ENCODE measurements at regions not wholly inside any gene's neighbourhood (a gene's known extent, or its start where the extent isn't known, plus 50 kb on each side); places are given as distances from the start of the nearest gene placed in this dataset.

DNA sequence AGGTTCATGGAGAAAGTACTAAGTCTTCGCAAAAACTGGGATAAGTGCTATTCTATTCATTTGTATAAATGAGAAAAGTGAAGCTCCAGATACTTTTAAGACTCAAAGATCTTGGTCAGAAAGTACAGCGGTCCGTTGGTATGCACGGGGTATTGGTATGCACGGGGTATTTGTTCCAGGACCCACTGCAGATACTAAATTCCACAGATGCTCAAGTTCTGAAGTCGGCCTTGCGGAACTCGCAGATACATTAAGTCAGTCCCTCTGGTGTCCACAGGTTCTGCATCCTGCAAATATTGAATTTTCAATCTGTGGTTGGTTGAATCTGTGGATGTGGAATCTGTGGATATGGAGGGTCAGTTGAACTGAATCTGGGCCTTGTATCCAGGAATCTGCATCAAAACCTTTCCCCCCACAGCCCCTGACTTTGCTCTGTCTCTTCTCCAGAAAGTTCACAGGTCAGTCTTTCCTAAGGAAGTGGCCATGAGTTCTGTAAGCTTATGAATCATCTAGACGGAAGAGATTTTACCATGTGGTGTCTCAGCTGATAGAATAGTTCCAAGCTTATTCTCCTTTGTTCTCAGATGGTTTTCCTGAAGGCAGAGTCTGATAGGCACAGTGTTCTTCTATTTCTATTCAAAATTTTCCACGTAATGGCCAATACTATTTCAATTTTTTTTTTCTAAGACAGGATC lies 274.7 kb downstream of the NEDD1 start:
- TF ChIP-seq, protein P1, sequence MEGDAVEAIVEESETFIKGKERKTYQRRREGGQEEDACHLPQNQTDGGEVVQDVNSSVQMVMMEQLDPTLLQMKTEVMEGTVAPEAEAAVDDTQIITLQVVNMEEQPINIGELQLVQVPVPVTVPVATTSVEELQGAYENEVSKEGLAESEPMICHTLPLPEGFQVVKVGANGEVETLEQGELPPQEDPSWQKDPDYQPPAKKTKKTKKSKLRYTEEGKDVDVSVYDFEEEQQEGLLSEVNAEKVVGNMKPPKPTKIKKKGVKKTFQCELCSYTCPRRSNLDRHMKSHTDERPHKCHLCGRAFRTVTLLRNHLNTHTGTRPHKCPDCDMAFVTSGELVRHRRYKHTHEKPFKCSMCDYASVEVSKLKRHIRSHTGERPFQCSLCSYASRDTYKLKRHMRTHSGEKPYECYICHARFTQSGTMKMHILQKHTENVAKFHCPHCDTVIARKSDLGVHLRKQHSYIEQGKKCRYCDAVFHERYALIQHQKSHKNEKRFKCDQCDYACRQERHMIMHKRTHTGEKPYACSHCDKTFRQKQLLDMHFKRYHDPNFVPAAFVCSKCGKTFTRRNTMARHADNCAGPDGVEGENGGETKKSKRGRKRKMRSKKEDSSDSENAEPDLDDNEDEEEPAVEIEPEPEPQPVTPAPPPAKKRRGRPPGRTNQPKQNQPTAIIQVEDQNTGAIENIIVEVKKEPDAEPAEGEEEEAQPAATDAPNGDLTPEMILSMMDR (conservative IDR thresholded peaks at IDR 0.05 in 1 of 2, IDR thresholded peaks at IDR 0.05 in 1 of 2; ENCODE audit: extremely low read depth in 1 of 2, insufficient read depth in 1 of 2, low read depth in 1 of 2, low read length in 2 of 2), result no peak
- TF ChIP-seq EZH2 (IDR thresholded peaks at IDR 0.05; ENCODE audit: borderline replicate concordance, low read length), result no peak
